H9 (cell line): ENCODE measurements at regions not wholly inside any gene's neighbourhood (a gene's known extent, or its start where the extent isn't known, plus 50 kb on each side); places are given as distances from the start of the nearest gene placed in this dataset.
A peak's percentile ranks its signal among the peaks of the same experiment; 100 is the strongest.

ENCODE experiments used
- DNase-seq: peaks from one replicate; pipeline ENCODE4 v3.0.0-alpha.2; 2017
- H2AFZ ChIP-seq: one replicate; pipeline ENCODE4 v1.6.1; 2013; ENCODE audit warnings: mild to moderate bottlenecking, low read length, control low read depth, moderate library complexity
- H2AK5ac ChIP-seq: 2 replicates; pipeline ENCODE4 v1.6.1; 2013; ENCODE audit warnings: low read length, control low read depth, mixed read lengths; ENCODE audit not compliant: insufficient read length
- H2BK120ac ChIP-seq: one replicate; pipeline ENCODE4 v1.6.1; 2013; ENCODE audit warnings: low read depth, mild to moderate bottlenecking, low read length, control low read depth, inconsistent platforms; ENCODE audit not compliant: poor library complexity, severe bottlenecking
- H2BK12ac ChIP-seq: 2 replicates; pipeline ENCODE4 v1.6.1; 2013; ENCODE audit warnings: low read length, control low read depth, mixed read lengths, low read depth; ENCODE audit not compliant: insufficient read length
- H2BK15ac ChIP-seq: 2 replicates; pipeline ENCODE4 v1.6.1; 2013; ENCODE audit warnings: low read depth, low read length, control low read depth
- H2BK20ac ChIP-seq: one replicate; pipeline ENCODE4 v1.6.1; 2013; ENCODE audit warnings: low read depth, mild to moderate bottlenecking, low read length, control low read depth, inconsistent platforms; ENCODE audit not compliant: poor library complexity, severe bottlenecking
- H2BK5ac ChIP-seq: 2 replicates; pipeline ENCODE4 v1.6.1; 2013; ENCODE audit warnings: low read length, control low read depth, mixed read lengths; ENCODE audit not compliant: insufficient read length
- H3K14ac ChIP-seq: 2 replicates; pipeline ENCODE4 v1.6.1; 2013; ENCODE audit warnings: low read length, control low read depth; ENCODE audit not compliant: insufficient read depth
- H3K18ac ChIP-seq: 2 replicates; pipeline ENCODE4 v1.6.1; 2013; ENCODE audit warnings: low read depth, mild to moderate bottlenecking, mixed read lengths, low read length, control low read depth; ENCODE audit not compliant: insufficient read length
- H3K23ac ChIP-seq: 2 replicates; pipeline ENCODE4 v1.6.1; 2013; ENCODE audit warnings: low read length, control low read depth, mixed read lengths, low read depth; ENCODE audit not compliant: insufficient read length
- H3K23me2 ChIP-seq: 2 replicates; pipeline ENCODE4 v1.6.1; 2013; ENCODE audit warnings: low read depth, mild to moderate bottlenecking, mixed read lengths, low read length, control low read depth; ENCODE audit not compliant: insufficient read length, poor library complexity, severe bottlenecking
- H3K27ac ChIP-seq: 2 replicates; pipeline ENCODE4 v1.5.1; 2013; ENCODE audit warnings: low read length, control low read depth, mixed read lengths, low read depth; ENCODE audit not compliant: insufficient read length
- H3K27me3 ChIP-seq: 2 replicates; pipeline ENCODE4 v1.6.1; 2013; ENCODE audit warnings: low read length, control low read depth, inconsistent platforms; ENCODE audit not compliant: insufficient read depth
- H3K4ac ChIP-seq: 2 replicates; pipeline ENCODE4 v1.6.1; 2013; ENCODE audit warnings: low read depth, mild to moderate bottlenecking, control low read depth, inconsistent platforms, low read length, moderate library complexity
- H3K4me1 ChIP-seq: 2 replicates; pipeline ENCODE4 v1.6.1; 2013; ENCODE audit warnings: low read length, control low read depth, inconsistent platforms; ENCODE audit not compliant: insufficient read depth
- H3K4me2 ChIP-seq: 2 replicates; pipeline ENCODE4 v1.6.1; 2013; ENCODE audit warnings: low read length, control low read depth, mixed read lengths; ENCODE audit not compliant: insufficient read length, insufficient read depth
- H3K56ac ChIP-seq: 2 replicates; pipeline ENCODE4 v1.6.1; 2013; ENCODE audit warnings: low read depth, mild to moderate bottlenecking, mixed read lengths, low read length, control low read depth; ENCODE audit not compliant: insufficient read length
- H3K79me1 ChIP-seq: 2 replicates; pipeline ENCODE4 v1.6.1; 2013; ENCODE audit warnings: low read depth, mild to moderate bottlenecking, moderate library complexity, low read length, control low read depth, inconsistent platforms; ENCODE audit not compliant: insufficient read depth, poor library complexity, severe bottlenecking
- H3K79me2 ChIP-seq: 2 replicates; pipeline ENCODE4 v1.6.1; 2013; ENCODE audit warnings: low read length, control low read depth, inconsistent platforms; ENCODE audit not compliant: insufficient read depth
- H3K9ac ChIP-seq: 2 replicates; pipeline ENCODE4 v1.6.1; 2013; ENCODE audit warnings: low read length, control low read depth, mixed read lengths; ENCODE audit not compliant: insufficient read length; ENCODE audit errors: extremely low read depth
- H3K9me3 ChIP-seq: one replicate; pipeline ENCODE4 v1.6.1; 2013; ENCODE audit warnings: low read depth, low read length, inconsistent platforms; ENCODE audit not compliant: control insufficient read depth
- H3T11ph ChIP-seq: one replicate; pipeline ENCODE4 v1.6.1; 2013; ENCODE audit warnings: mild to moderate bottlenecking, low read length, control low read depth, inconsistent platforms
- H4K20me1 ChIP-seq: one replicate; pipeline ENCODE4 v1.6.1; 2013; ENCODE audit not compliant: control insufficient read depth, insufficient read length, insufficient read depth
- H4K5ac ChIP-seq: 2 replicates; pipeline ENCODE4 v1.6.1; 2013; ENCODE audit warnings: low read depth, mild to moderate bottlenecking, mixed read lengths, low read length, control low read depth; ENCODE audit not compliant: insufficient read length
- H4K8ac ChIP-seq: replicated peaks from 2 replicates; pipeline ENCODE4 v1.6.1; 2013; ENCODE audit warnings: low read length, control low read depth, mixed read lengths, low read depth; ENCODE audit not compliant: insufficient read length
- H4K91ac ChIP-seq: 2 replicates; pipeline ENCODE4 v1.6.1; 2013; ENCODE audit warnings: low read depth, mild to moderate bottlenecking, moderate library complexity, mixed read lengths, low read length, control low read depth; ENCODE audit not compliant: insufficient read length
- H3K27ac Mint-ChIP-seq, 3 experiments: 2 replicates in 2 of 3; 3 replicates in 1 of 3; pipeline ENCODE4 v1.8.0; 2020 to 2021; ENCODE audit warnings: mixed read lengths in 3 of 3, mild to moderate bottlenecking in 1 of 3, moderate library complexity in 1 of 3
- H3K27me3 Mint-ChIP-seq: 2 replicates; pipeline ENCODE4 v1.8.0; 2021; ENCODE audit warnings: low read depth, mild to moderate bottlenecking, moderate library complexity, mixed read lengths
- H3K36me3 Mint-ChIP-seq, 3 experiments: 2 replicates in 2 of 3; 3 replicates in 1 of 3; pipeline ENCODE4 v1.8.0; 2020 to 2021; ENCODE audit warnings: low read depth in 3 of 3, mixed read lengths in 3 of 3; ENCODE audit not compliant: insufficient read depth in 1 of 3
- H3K4me1 Mint-ChIP-seq, 2 experiments: 2 replicates each; pipeline ENCODE4 v1.8.0; 2020; ENCODE audit warnings: mixed read lengths in 2 of 2
- H3K4me3 Mint-ChIP-seq, 2 experiments: 2 replicates in 1 of 2; 3 replicates in 1 of 2; pipeline ENCODE4 v1.8.0; 2020 to 2021; ENCODE audit warnings: mild to moderate bottlenecking in 2 of 2, mixed read lengths in 2 of 2, moderate library complexity in 1 of 2
- H3K9me3 Mint-ChIP-seq, 2 experiments: 2 replicates in 1 of 2; 3 replicates in 1 of 2; pipeline ENCODE4 v1.8.0; 2020; ENCODE audit warnings: mild to moderate bottlenecking in 2 of 2, mixed read lengths in 2 of 2, moderate library complexity in 1 of 2
- WGBS: extraction: QIAGEN DNeasy Blood & Tissue Kit; methylation state at CpG from one replicate; pipeline ENCODE4 v1.1.7; 2013; ENCODE audit warnings: missing lambda C conversion rate, low lambda C conversion rate, mixed read lengths; ENCODE audit not compliant: insufficient read length; ENCODE audit errors: extremely low coverage; 5-methylcytosine and 5-hydroxymethylcytosine counted together
- TF ChIP-seq, protein P1 (sequence below): fragments of 200-600 bp; sonication (generic); conservative IDR thresholded peaks from 3 replicates; pipeline ENCODE4 v1.8.0; 2021; ENCODE audit warnings: antibody characterized with exemption, mild to moderate bottlenecking

DNA sequence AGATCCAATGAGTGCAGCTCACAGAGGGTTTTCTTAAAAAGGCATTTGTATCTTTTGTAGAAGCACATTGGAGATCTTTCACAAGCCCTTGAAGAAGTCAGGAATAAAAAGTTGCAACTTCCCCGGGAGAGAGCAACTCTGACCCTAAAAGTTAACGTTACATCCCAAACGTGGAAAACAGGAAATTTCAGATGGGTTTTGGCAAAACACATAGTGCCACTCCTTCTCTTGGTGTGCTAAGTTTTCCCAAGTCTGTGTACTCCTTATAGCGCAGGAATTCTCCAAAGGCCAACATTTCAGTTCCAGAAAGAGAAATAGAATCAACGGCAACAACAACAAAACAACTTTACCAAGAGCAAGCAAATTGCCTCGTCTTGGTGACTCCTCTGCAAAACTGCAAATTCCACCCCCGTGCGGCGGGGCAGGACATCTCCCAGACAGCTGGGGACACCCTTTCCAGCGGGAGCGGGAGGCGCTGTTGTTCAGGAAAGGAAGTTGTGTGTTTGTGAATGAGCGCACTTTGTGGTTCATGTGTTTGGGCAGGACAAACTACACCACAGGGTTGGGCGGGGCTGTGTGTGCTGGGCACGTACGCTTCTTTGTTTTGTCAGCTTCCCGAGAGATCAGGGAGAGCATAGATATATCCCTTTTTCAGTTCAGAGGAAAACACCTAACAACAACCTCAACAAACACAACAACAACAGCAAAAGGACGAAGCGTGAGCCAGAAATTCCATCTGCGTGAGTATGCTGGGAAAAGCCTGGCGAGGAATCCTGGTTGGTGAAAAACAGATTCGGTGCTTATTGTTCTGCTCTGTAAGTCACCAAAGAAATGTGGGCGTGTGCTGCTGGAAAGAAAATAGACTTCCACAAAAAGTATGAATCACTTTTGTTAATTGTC is 294.7 kb upstream of the PITRM1 start:
- no peak overlapping the region for H3K14ac ChIP-seq
- H3K18ac ChIP-seq: peak overlapping the region; percentile 39
- H3T11ph ChIP-seq: no peak overlapping the region
- H3K56ac ChIP-seq: no peak overlapping the region
- Mint-ChIP-seq H3K9me3 (peaks cover 0 to 2% of the 10 kb centered on the region in 2 experiments; a peak in 1 of 5 replicates), H3K27ac (peak overlapping the region; percentile 1 to 95 (median 66); a peak in 4 of 7 replicates), H3K4me1 (peaks cover 30 to 49% of the 10 kb centered on the region in 2 experiments), H3K36me3 (no peaks in the 10 kb centered on the region), H3K4me3 (peak overlapping the region in 1 of 2 experiments; percentile 35; a peak in 2 of 5 replicates), H3K27me3 (no peaks in the 10 kb centered on the region)
- no peaks in the 10 kb centered on the region for H3K79me2 ChIP-seq
- H3K9me3 ChIP-seq: no peaks in the 10 kb centered on the region
- no peak overlapping the region for H4K5ac ChIP-seq
- no peak overlapping the region for H2BK20ac ChIP-seq
- no peak overlapping the region for H3K9ac ChIP-seq
- no peak overlapping the region for H4K8ac ChIP-seq
- no peaks in the 10 kb centered on the region for H3K79me1 ChIP-seq
- no peaks in the 10 kb centered on the region for H3K23me2 ChIP-seq
- no peak overlapping the region for H2BK120ac ChIP-seq
- no peak overlapping the region for H4K91ac ChIP-seq
- no peaks in the 10 kb centered on the region for H4K20me1 ChIP-seq
- no peak overlapping the region for H2BK12ac ChIP-seq
- H3K27ac ChIP-seq: no peak overlapping the region
- WGBS: no CpG with 5 or more reads among the region's 23 CpGs
- H2AK5ac ChIP-seq: no peak overlapping the region
- H3K4ac ChIP-seq: no peak overlapping the region
- TF ChIP-seq, protein P1, sequence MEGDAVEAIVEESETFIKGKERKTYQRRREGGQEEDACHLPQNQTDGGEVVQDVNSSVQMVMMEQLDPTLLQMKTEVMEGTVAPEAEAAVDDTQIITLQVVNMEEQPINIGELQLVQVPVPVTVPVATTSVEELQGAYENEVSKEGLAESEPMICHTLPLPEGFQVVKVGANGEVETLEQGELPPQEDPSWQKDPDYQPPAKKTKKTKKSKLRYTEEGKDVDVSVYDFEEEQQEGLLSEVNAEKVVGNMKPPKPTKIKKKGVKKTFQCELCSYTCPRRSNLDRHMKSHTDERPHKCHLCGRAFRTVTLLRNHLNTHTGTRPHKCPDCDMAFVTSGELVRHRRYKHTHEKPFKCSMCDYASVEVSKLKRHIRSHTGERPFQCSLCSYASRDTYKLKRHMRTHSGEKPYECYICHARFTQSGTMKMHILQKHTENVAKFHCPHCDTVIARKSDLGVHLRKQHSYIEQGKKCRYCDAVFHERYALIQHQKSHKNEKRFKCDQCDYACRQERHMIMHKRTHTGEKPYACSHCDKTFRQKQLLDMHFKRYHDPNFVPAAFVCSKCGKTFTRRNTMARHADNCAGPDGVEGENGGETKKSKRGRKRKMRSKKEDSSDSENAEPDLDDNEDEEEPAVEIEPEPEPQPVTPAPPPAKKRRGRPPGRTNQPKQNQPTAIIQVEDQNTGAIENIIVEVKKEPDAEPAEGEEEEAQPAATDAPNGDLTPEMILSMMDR: peak; percentile 62; the same call in 2 of the 3 replicates
- peak; percentile 79 for DNase-seq
- no peak overlapping the region for H2AFZ ChIP-seq
- H3K23ac ChIP-seq: no peak overlapping the region
- no peaks in the 10 kb centered on the region; the same call in 1 of the 2 replicates for H3K4me1 ChIP-seq
- no peak overlapping the region for H3K4me2 ChIP-seq
- no peaks in the 10 kb centered on the region for H3K27me3 ChIP-seq
- H2BK15ac ChIP-seq: no peak overlapping the region
- H2BK5ac ChIP-seq: no peak overlapping the region
